ENCODE measurements at regions not wholly inside any gene's neighbourhood (a gene's known extent, or its start where the extent isn't known, plus 50 kb on each side); places are given as distances from the start of the nearest gene placed in this dataset.

- Histone ChIP-seq H3K4me3 (ENCODE audit: low read depth in 2 of 2, low read length in 2 of 2) (no peak overlapping the region), H3K4me1 (ENCODE audit: control insufficient read depth, insufficient read depth, low read length) (no peaks in the 10 kb centered on the region), H3K9me3 (ENCODE audit: control insufficient read depth, insufficient read depth, low read depth, low read length) (no peaks in the 10 kb centered on the region), H3K36me3 (ENCODE audit: control insufficient read depth, insufficient read depth, low read length) (no peaks in the 10 kb centered on the region), H3K27me3 (ENCODE audit: control insufficient read depth, insufficient read depth, low read length) (no peaks in the 10 kb centered on the region), H3K27ac (ENCODE audit: low read length) (no peak overlapping the region)
- in situ Hi-C loops (cut with HindIII; ENCODE audit: low pct_unique_long_range_greater_than_20kb, low sequenced_read_pairs) = no loop called here
- ATAC-seq (no peak), DNase-seq (ENCODE audit: low read depth, low spot score) (no peak)
- BruUV-seq (replicated peaks) = no TSS peak
- intact Hi-C loops (cut with micrococcal nuclease; ENCODE audit: unreplicated experiment) = no loop called here
- no peak for TF ChIP-seq TCF7L2 (IDR thresholded peaks at IDR 0.05; ENCODE audit: low read depth, low read length)
- TF ChIP-seq POLR2AphosphoS5 (IDR thresholded peaks at IDR 0.05; ENCODE audit: low read depth, low read length) = no peak
- no peak for TF ChIP-seq CTCF (IDR thresholded peaks at IDR 0.05)
- no peak for TF ChIP-seq SIN3A (IDR thresholded peaks at IDR 0.05; ENCODE audit: borderline replicate concordance, insufficient read depth, low read depth, low read length)
- no peak for TF ChIP-seq REST (IDR thresholded peaks at IDR 0.05; ENCODE audit: insufficient read depth in 1 of 2, low read depth in 2 of 2, low read length in 1 of 2)
- ChIA-PET POLR2A (no interaction called here), CTCF (interaction anchor here (0.6 kb wide), 1 partner anchor 10 kb away, joined by 3 read pairs; no protein-coding TSS in a partner anchor)
Observed at GRCh38 chr14:101333335-101334280, 227.7 kb upstream of the DIO3 start.

GRCh38 chr14:101334656-101335055 is 226.6 kb upstream of the DIO3 start:
- ChIA-PET POLR2A (no interaction called here), CTCF (no interaction called here)
- Histone ChIP-seq H3K9me3 (ENCODE audit: control insufficient read depth, insufficient read depth, low read depth, low read length) (no peaks in the 10 kb centered on the region), H3K4me1 (ENCODE audit: control insufficient read depth, insufficient read depth, low read length) (no peaks in the 10 kb centered on the region), H3K36me3 (ENCODE audit: control insufficient read depth, insufficient read depth, low read length) (no peaks in the 10 kb centered on the region), H3K27me3 (ENCODE audit: control insufficient read depth, insufficient read depth, low read length) (no peaks in the 10 kb centered on the region), H3K27ac (ENCODE audit: low read length) (no peak overlapping the region), H3K4me3 (ENCODE audit: low read depth in 2 of 2, low read length in 2 of 2) (no peak overlapping the region)
- TF ChIP-seq SIN3A (IDR thresholded peaks at IDR 0.05; ENCODE audit: borderline replicate concordance, insufficient read depth, low read depth, low read length) (no peak), POLR2AphosphoS5 (IDR thresholded peaks at IDR 0.05; ENCODE audit: low read depth, low read length) (no peak), REST (IDR thresholded peaks at IDR 0.05; ENCODE audit: insufficient read depth in 1 of 2, low read depth in 2 of 2, low read length in 1 of 2) (no peak), TCF7L2 (IDR thresholded peaks at IDR 0.05; ENCODE audit: low read depth, low read length) (no peak), CTCF (IDR thresholded peaks at IDR 0.05) (no peak)
- no peak for DNase-seq (ENCODE audit: low read depth, low spot score)
- BruUV-seq (replicated peaks) = no TSS peak
- in situ Hi-C loops (cut with HindIII; ENCODE audit: low pct_unique_long_range_greater_than_20kb, low sequenced_read_pairs) = no loop called here
- intact Hi-C loops (cut with micrococcal nuclease; ENCODE audit: unreplicated experiment) = no loop called here
- ATAC-seq = no peak

All from Panc1 (cell line).